ENCODE measurements at regions not wholly inside any gene's neighbourhood (a gene's known extent, or its start where the extent isn't known, plus 50 kb on each side); places are given as distances from the start of the nearest gene placed in this dataset.

DNA sequence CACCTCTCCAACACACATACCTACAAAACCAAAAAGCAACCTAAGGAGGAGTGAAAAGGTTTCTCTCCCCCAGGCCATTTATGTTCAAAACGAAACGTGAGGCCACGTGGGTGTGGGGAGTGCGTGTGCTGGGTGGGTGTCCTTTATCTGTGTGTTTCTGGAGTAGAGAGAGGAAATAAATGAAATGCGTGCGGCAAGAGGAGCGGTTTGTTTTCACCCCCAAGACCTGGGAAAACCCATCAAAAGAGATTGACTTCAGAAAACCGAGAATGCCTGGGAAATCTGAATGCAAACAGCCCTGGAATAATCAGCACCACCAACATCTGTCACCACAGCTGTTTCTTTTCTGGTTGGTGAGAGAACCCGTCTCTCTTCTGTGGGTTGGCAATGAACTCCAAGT, 137.4 kb downstream of the INSIG2 start:
- no peaks in the 10 kb centered on the region for H3K9me3 ChIP-seq
- no peak overlapping the region for H3K27ac ChIP-seq
- H3K4me1 ChIP-seq = peaks cover 0 to 20% (median 11%) of the 10 kb centered on the region in 12 donors
- TF ChIP-seq, protein P1, sequence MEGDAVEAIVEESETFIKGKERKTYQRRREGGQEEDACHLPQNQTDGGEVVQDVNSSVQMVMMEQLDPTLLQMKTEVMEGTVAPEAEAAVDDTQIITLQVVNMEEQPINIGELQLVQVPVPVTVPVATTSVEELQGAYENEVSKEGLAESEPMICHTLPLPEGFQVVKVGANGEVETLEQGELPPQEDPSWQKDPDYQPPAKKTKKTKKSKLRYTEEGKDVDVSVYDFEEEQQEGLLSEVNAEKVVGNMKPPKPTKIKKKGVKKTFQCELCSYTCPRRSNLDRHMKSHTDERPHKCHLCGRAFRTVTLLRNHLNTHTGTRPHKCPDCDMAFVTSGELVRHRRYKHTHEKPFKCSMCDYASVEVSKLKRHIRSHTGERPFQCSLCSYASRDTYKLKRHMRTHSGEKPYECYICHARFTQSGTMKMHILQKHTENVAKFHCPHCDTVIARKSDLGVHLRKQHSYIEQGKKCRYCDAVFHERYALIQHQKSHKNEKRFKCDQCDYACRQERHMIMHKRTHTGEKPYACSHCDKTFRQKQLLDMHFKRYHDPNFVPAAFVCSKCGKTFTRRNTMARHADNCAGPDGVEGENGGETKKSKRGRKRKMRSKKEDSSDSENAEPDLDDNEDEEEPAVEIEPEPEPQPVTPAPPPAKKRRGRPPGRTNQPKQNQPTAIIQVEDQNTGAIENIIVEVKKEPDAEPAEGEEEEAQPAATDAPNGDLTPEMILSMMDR (IDR thresholded peaks at IDR 0.05) = no peak
- TF ChIP-seq POLR2A (IDR thresholded peaks at IDR 0.05) = no peak
- peaks cover 44 to 82% (median 62%) of the 10 kb centered on the region in 9 donors for H3K27me3 ChIP-seq
- H3K4me3 ChIP-seq = no peak overlapping the region
- intact Hi-C loops (cut with DNase I) = loop anchor here in 1 of 10 donors (10.0 kb wide), 1 partner anchor 181 kb away; no protein-coding TSS in a partner anchor
- WGBS, 4 donors = 51 to 57% (median 52%) methylated on average over 9 of the region's 9 CpGs
- ATAC-seq (no peak), DNase-seq (no peak)
- no peaks in the 10 kb centered on the region for H3K36me3 ChIP-seq

DNA sequence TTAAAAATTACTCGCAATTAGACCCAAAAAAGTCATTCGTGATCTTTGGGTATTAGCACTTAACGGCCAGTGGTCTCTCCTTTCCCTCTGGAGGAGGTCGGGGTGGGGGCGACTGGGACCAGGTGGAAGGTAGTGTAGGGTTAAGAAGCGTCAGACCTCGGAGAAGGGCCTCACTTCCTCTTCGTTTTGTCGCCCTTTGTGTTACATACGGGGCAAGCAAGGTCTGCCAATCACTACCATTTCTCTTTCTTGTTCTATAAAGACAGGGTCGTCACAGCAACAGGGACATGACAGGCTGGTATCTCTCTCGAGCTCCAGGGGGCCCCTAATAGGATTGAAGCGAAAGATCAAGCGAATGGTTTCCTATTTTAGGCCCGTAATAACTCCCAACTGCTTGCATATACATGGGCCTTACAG, 136.6 kb downstream of the INSIG2 start:
- Histone ChIP-seq H3K36me3 (no peaks in the 10 kb centered on the region), H3K9me3 (no peaks in the 10 kb centered on the region), H3K27ac (no peak overlapping the region), H3K4me3 (peak overlapping the region in 2 of 12 donors; percentile 43 to 62), H3K4me1 (peaks cover 0 to 20% (median 11%) of the 10 kb centered on the region in 12 donors), H3K27me3 (peaks cover 44 to 83% (median 67%) of the 10 kb centered on the region in 9 donors)
- DNase-seq = no peak
- intact Hi-C loops (cut with DNase I) = loop anchor here in 9 of 10 donors (5.0 to 10.0 kb wide), 3 partner anchors 180 to 632 kb away; no protein-coding TSS in a partner anchor
- no peak for ATAC-seq
- TF ChIP-seq POLR2A (IDR thresholded peaks at IDR 0.05) = no peak
- TF ChIP-seq, protein P1 (IDR thresholded peaks at IDR 0.05) = no peak
- WGBS, 4 donors = 42 to 50% (median 48%) methylated on average over 15 of the region's 15 CpGs

DNA sequence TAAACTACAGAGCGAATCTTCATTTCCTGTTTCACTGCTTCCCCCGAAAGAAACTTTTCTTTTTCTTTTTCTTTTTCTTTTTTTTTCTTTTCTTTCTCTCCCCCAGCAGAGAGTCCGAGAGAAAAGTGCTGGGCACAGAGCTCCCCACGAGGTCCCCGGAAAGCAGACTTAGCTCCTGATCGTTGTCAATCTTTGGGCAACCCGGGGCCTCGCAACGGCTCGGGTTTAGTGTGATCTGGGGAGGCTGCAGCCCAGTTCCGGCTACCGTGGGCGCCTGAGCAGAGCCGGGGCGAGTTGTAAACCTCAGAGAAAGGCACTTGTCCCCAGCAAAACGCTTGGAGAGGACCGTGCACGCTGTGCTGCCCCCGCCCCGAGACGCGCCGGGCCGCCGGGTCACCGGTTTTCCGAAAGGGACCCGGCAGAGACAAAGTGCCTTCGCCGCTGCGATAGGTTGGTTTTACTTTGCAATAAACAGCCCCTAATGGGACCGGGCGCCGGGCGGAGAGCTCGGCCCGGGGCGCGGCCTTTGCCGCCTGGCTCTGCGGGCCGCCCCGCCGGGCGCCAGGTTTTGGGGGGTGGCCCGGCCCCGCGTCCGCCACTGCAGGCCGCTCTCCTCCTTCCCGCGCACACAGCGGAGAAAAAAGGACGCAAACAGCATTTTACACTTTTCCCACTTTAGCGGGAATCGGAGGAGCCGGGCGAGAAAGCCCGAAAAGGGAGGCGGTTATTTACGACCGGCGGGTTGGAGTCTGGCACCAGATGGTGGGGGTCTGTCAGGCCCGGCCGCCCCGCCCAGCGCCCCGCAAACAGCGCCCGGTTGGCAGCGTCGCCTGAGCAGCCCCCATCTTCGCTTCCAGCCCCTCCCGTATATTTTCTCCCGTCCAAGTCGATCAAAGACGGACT, 136.0 kb downstream of the INSIG2 start:
- no peak for TF ChIP-seq POLR2A (IDR thresholded peaks at IDR 0.05)
- TF ChIP-seq, protein P1 (IDR thresholded peaks at IDR 0.05) = no peak
- no peak overlapping the region for H3K27ac ChIP-seq
- H3K36me3 ChIP-seq = no peaks in the 10 kb centered on the region
- H3K9me3 ChIP-seq = no peaks in the 10 kb centered on the region
- H3K27me3 ChIP-seq = peaks cover 44 to 90% (median 71%) of the 10 kb centered on the region in 9 donors
- 4 to 11% (median 6%) methylated on average over 46 to 77 of the region's 77 CpGs for WGBS, 4 donors
- no peak for ATAC-seq
- H3K4me3 ChIP-seq = peak overlapping the region; percentile 16 to 62 (median 41)
- intact Hi-C loops (cut with DNase I) = loop anchor here in 9 of 10 donors (5.0 to 10.0 kb wide), 3 partner anchors 179 to 633 kb away; no protein-coding TSS in a partner anchor
- H3K4me1 ChIP-seq = peaks cover 0 to 20% (median 11%) of the 10 kb centered on the region in 12 donors
- DNase-seq = peak in 1 of 5 donors; percentile 66

DNA sequence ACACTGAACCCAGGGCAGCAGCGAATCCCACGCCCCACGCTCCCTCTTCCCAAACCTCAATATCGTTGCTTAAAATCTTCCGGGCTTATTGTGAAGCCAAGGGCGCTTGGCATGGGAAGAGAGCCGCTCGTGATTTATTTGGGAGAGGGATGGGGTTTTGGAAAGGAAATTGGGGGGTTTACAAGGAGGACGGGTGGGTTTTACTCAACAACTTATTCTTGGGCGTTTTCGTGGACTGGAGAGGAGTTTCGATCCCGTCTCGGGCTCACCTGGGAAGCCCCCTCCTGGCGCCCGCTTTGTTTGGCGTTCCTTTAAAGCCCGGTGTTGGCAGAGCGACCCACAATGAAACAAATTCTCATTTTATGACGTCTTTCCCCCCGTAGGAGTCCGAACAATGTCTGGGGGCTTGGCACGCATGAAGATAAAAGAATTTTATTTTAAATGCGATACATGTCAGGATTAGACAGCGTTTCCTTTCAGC, 135.3 kb downstream of the INSIG2 start:
- TF ChIP-seq, protein P1 (IDR thresholded peaks at IDR 0.05) = no peak
- no peak for TF ChIP-seq POLR2A (IDR thresholded peaks at IDR 0.05)
- Histone ChIP-seq H3K36me3 (no peaks in the 10 kb centered on the region), H3K9me3 (no peaks in the 10 kb centered on the region), H3K27ac (no peak overlapping the region), H3K27me3 (peaks cover 44 to 95% (median 78%) of the 10 kb centered on the region in 9 donors), H3K4me1 (peaks cover 0 to 20% (median 11%) of the 10 kb centered on the region in 12 donors), H3K4me3 (peak overlapping the region in 11 of 12 donors; percentile 16 to 62 (median 42))
- whole genome bisulfite sequencing, 4 donors = 6 to 12% (median 10%) methylated on average over 25 of the region's 25 CpGs
- ATAC-seq (no peak), DNase-seq (no peak)
- intact Hi-C loops (cut with DNase I) = loop anchor here in 9 of 10 donors (5.0 to 10.0 kb wide), 3 partner anchors 179 to 634 kb away; no protein-coding TSS in a partner anchor
